H9 (cell line): ENCODE measurements at regions not wholly inside any gene's neighbourhood (a gene's known extent, or its start where the extent isn't known, plus 50 kb on each side); places are given as distances from the start of the nearest gene placed in this dataset.

Source experiments
- DNase-seq: peaks from one replicate; pipeline ENCODE4 v3.0.0-alpha.2; 2017
- H2AFZ ChIP-seq: one replicate; pipeline ENCODE4 v1.6.1; 2013; ENCODE audit warnings: mild to moderate bottlenecking, low read length, control low read depth, moderate library complexity
- H2AK5ac ChIP-seq: 2 replicates; pipeline ENCODE4 v1.6.1; 2013; ENCODE audit warnings: low read length, control low read depth, mixed read lengths; ENCODE audit not compliant: insufficient read length
- H2BK120ac ChIP-seq: one replicate; pipeline ENCODE4 v1.6.1; 2013; ENCODE audit warnings: low read depth, mild to moderate bottlenecking, low read length, control low read depth, inconsistent platforms; ENCODE audit not compliant: poor library complexity, severe bottlenecking
- H2BK12ac ChIP-seq: 2 replicates; pipeline ENCODE4 v1.6.1; 2013; ENCODE audit warnings: low read length, control low read depth, mixed read lengths, low read depth; ENCODE audit not compliant: insufficient read length
- H2BK15ac ChIP-seq: 2 replicates; pipeline ENCODE4 v1.6.1; 2013; ENCODE audit warnings: low read depth, low read length, control low read depth
- H2BK20ac ChIP-seq: one replicate; pipeline ENCODE4 v1.6.1; 2013; ENCODE audit warnings: low read depth, mild to moderate bottlenecking, low read length, control low read depth, inconsistent platforms; ENCODE audit not compliant: poor library complexity, severe bottlenecking
- H2BK5ac ChIP-seq: 2 replicates; pipeline ENCODE4 v1.6.1; 2013; ENCODE audit warnings: low read length, control low read depth, mixed read lengths; ENCODE audit not compliant: insufficient read length
- H3K14ac ChIP-seq: 2 replicates; pipeline ENCODE4 v1.6.1; 2013; ENCODE audit warnings: low read length, control low read depth; ENCODE audit not compliant: insufficient read depth
- H3K18ac ChIP-seq: 2 replicates; pipeline ENCODE4 v1.6.1; 2013; ENCODE audit warnings: low read depth, mild to moderate bottlenecking, mixed read lengths, low read length, control low read depth; ENCODE audit not compliant: insufficient read length
- H3K23ac ChIP-seq: 2 replicates; pipeline ENCODE4 v1.6.1; 2013; ENCODE audit warnings: low read length, control low read depth, mixed read lengths, low read depth; ENCODE audit not compliant: insufficient read length
- H3K23me2 ChIP-seq: 2 replicates; pipeline ENCODE4 v1.6.1; 2013; ENCODE audit warnings: low read depth, mild to moderate bottlenecking, mixed read lengths, low read length, control low read depth; ENCODE audit not compliant: insufficient read length, poor library complexity, severe bottlenecking
- H3K27ac ChIP-seq: 2 replicates; pipeline ENCODE4 v1.5.1; 2013; ENCODE audit warnings: low read length, control low read depth, mixed read lengths, low read depth; ENCODE audit not compliant: insufficient read length
- H3K27me3 ChIP-seq: 2 replicates; pipeline ENCODE4 v1.6.1; 2013; ENCODE audit warnings: low read length, control low read depth, inconsistent platforms; ENCODE audit not compliant: insufficient read depth
- H3K4ac ChIP-seq: 2 replicates; pipeline ENCODE4 v1.6.1; 2013; ENCODE audit warnings: low read depth, mild to moderate bottlenecking, control low read depth, inconsistent platforms, low read length, moderate library complexity
- H3K4me1 ChIP-seq: 2 replicates; pipeline ENCODE4 v1.6.1; 2013; ENCODE audit warnings: low read length, control low read depth, inconsistent platforms; ENCODE audit not compliant: insufficient read depth
- H3K4me2 ChIP-seq: 2 replicates; pipeline ENCODE4 v1.6.1; 2013; ENCODE audit warnings: low read length, control low read depth, mixed read lengths; ENCODE audit not compliant: insufficient read length, insufficient read depth
- H3K56ac ChIP-seq: 2 replicates; pipeline ENCODE4 v1.6.1; 2013; ENCODE audit warnings: low read depth, mild to moderate bottlenecking, mixed read lengths, low read length, control low read depth; ENCODE audit not compliant: insufficient read length
- H3K79me1 ChIP-seq: 2 replicates; pipeline ENCODE4 v1.6.1; 2013; ENCODE audit warnings: low read depth, mild to moderate bottlenecking, moderate library complexity, low read length, control low read depth, inconsistent platforms; ENCODE audit not compliant: insufficient read depth, poor library complexity, severe bottlenecking
- H3K79me2 ChIP-seq: 2 replicates; pipeline ENCODE4 v1.6.1; 2013; ENCODE audit warnings: low read length, control low read depth, inconsistent platforms; ENCODE audit not compliant: insufficient read depth
- H3K9ac ChIP-seq: 2 replicates; pipeline ENCODE4 v1.6.1; 2013; ENCODE audit warnings: low read length, control low read depth, mixed read lengths; ENCODE audit not compliant: insufficient read length; ENCODE audit errors: extremely low read depth
- H3K9me3 ChIP-seq: one replicate; pipeline ENCODE4 v1.6.1; 2013; ENCODE audit warnings: low read depth, low read length, inconsistent platforms; ENCODE audit not compliant: control insufficient read depth
- H3T11ph ChIP-seq: one replicate; pipeline ENCODE4 v1.6.1; 2013; ENCODE audit warnings: mild to moderate bottlenecking, low read length, control low read depth, inconsistent platforms
- H4K20me1 ChIP-seq: one replicate; pipeline ENCODE4 v1.6.1; 2013; ENCODE audit not compliant: control insufficient read depth, insufficient read length, insufficient read depth
- H4K5ac ChIP-seq: 2 replicates; pipeline ENCODE4 v1.6.1; 2013; ENCODE audit warnings: low read depth, mild to moderate bottlenecking, mixed read lengths, low read length, control low read depth; ENCODE audit not compliant: insufficient read length
- H4K8ac ChIP-seq: replicated peaks from 2 replicates; pipeline ENCODE4 v1.6.1; 2013; ENCODE audit warnings: low read length, control low read depth, mixed read lengths, low read depth; ENCODE audit not compliant: insufficient read length
- H4K91ac ChIP-seq: 2 replicates; pipeline ENCODE4 v1.6.1; 2013; ENCODE audit warnings: low read depth, mild to moderate bottlenecking, moderate library complexity, mixed read lengths, low read length, control low read depth; ENCODE audit not compliant: insufficient read length
- H3K27ac Mint-ChIP-seq, 3 experiments: 2 replicates in 2 of 3; 3 replicates in 1 of 3; pipeline ENCODE4 v1.8.0; 2020 to 2021; ENCODE audit warnings: mixed read lengths in 3 of 3, mild to moderate bottlenecking in 1 of 3, moderate library complexity in 1 of 3
- H3K27me3 Mint-ChIP-seq: 2 replicates; pipeline ENCODE4 v1.8.0; 2021; ENCODE audit warnings: low read depth, mild to moderate bottlenecking, moderate library complexity, mixed read lengths
- H3K36me3 Mint-ChIP-seq, 3 experiments: 2 replicates in 2 of 3; 3 replicates in 1 of 3; pipeline ENCODE4 v1.8.0; 2020 to 2021; ENCODE audit warnings: low read depth in 3 of 3, mixed read lengths in 3 of 3; ENCODE audit not compliant: insufficient read depth in 1 of 3
- H3K4me1 Mint-ChIP-seq, 2 experiments: 2 replicates each; pipeline ENCODE4 v1.8.0; 2020; ENCODE audit warnings: mixed read lengths in 2 of 2
- H3K4me3 Mint-ChIP-seq, 2 experiments: 2 replicates in 1 of 2; 3 replicates in 1 of 2; pipeline ENCODE4 v1.8.0; 2020 to 2021; ENCODE audit warnings: mild to moderate bottlenecking in 2 of 2, mixed read lengths in 2 of 2, moderate library complexity in 1 of 2
- H3K9me3 Mint-ChIP-seq, 2 experiments: 2 replicates in 1 of 2; 3 replicates in 1 of 2; pipeline ENCODE4 v1.8.0; 2020; ENCODE audit warnings: mild to moderate bottlenecking in 2 of 2, mixed read lengths in 2 of 2, moderate library complexity in 1 of 2
- WGBS: extraction: QIAGEN DNeasy Blood & Tissue Kit; methylation state at CpG from one replicate; pipeline ENCODE4 v1.1.7; 2013; ENCODE audit warnings: missing lambda C conversion rate, low lambda C conversion rate, mixed read lengths; ENCODE audit not compliant: insufficient read length; ENCODE audit errors: extremely low coverage; 5-methylcytosine and 5-hydroxymethylcytosine counted together
- TF ChIP-seq, protein P1 (sequence below): fragments of 200-600 bp; sonication (generic); conservative IDR thresholded peaks from 3 replicates; pipeline ENCODE4 v1.8.0; 2021; ENCODE audit warnings: antibody characterized with exemption, mild to moderate bottlenecking

DNA sequence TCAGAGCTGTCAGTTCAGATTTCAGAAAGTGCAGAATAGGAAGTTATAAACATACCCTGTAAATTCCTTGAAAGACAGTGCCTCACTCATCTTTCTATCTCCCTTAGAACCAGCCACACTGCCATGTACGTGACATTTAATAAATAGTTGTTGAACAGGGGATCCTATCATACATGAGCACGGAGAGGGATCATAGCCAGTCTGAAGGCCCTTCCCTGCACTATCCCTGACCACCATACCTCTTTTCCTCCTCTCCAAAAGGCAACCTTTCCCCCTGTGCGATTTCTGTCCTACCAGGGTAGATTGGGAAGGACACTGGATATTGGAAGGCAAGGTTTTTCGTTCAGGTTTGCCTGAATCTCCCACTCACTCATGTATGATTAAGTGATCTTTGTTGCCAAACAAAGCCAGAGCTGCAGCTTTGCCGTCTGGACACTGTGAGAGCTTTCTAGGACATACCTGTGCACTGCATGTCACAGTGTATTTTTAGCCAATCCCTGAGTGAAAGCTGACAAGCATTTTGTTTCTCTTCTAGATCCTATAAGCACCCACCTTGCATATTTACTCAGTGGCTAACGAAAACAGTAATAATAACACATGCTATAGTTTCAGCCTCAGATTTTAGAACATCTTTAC, 986.5 kb upstream of the WWC1 start:
- no peak overlapping the region for H2AFZ ChIP-seq

More for the DNA sequence above, 986.5 kb upstream of the WWC1 start:
- Histone ChIP-seq H4K91ac (no peak overlapping the region), H3K23me2 (peaks cover 3% of the 10 kb centered on the region), H3K14ac (no peak overlapping the region), H4K20me1 (no peaks in the 10 kb centered on the region), H2BK120ac (no peak overlapping the region), H3K18ac (no peak overlapping the region), H2AK5ac (no peak overlapping the region), H2BK20ac (no peak overlapping the region), H3K27ac (no peak overlapping the region), H2BK5ac (no peak overlapping the region), H3K4me2 (no peak overlapping the region), H3K4me1 (peaks cover 24% of the 10 kb centered on the region), H4K5ac (no peak overlapping the region), H3K4ac (no peak overlapping the region), H3K9me3 (no peaks in the 10 kb centered on the region), H3K56ac (no peak overlapping the region), H3K9ac (no peak overlapping the region), H2BK15ac (no peak overlapping the region), H3K27me3 (no peaks in the 10 kb centered on the region), H2BK12ac (no peak overlapping the region), H3K79me1 (no peaks in the 10 kb centered on the region), H4K8ac (no peak overlapping the region), H3T11ph (no peak overlapping the region), H3K23ac (no peak overlapping the region), H3K79me2 (no peaks in the 10 kb centered on the region; the same call in 1 of the 2 replicates)
- H3K36me3 Mint-ChIP-seq, result no peaks in the 10 kb centered on the region; a peak in 2 of 7 replicates
- peak overlapping the region in 2 of 3 experiments; percentile 53 to 97; a peak in 5 of 7 replicates for H3K27ac Mint-ChIP-seq
- no CpG with 5 or more reads among the region's 6 CpGs for WGBS
- H3K27me3 Mint-ChIP-seq, result peaks cover 6% of the 10 kb centered on the region
- no peak for DNase-seq
- peaks cover 71 to 73% of the 10 kb centered on the region in 2 experiments for H3K4me1 Mint-ChIP-seq
- H3K4me3 Mint-ChIP-seq, result no peak overlapping the region; a peak in 1 of 5 replicates
- H3K9me3 Mint-ChIP-seq, result no peaks in the 10 kb centered on the region
- TF ChIP-seq, protein P1, sequence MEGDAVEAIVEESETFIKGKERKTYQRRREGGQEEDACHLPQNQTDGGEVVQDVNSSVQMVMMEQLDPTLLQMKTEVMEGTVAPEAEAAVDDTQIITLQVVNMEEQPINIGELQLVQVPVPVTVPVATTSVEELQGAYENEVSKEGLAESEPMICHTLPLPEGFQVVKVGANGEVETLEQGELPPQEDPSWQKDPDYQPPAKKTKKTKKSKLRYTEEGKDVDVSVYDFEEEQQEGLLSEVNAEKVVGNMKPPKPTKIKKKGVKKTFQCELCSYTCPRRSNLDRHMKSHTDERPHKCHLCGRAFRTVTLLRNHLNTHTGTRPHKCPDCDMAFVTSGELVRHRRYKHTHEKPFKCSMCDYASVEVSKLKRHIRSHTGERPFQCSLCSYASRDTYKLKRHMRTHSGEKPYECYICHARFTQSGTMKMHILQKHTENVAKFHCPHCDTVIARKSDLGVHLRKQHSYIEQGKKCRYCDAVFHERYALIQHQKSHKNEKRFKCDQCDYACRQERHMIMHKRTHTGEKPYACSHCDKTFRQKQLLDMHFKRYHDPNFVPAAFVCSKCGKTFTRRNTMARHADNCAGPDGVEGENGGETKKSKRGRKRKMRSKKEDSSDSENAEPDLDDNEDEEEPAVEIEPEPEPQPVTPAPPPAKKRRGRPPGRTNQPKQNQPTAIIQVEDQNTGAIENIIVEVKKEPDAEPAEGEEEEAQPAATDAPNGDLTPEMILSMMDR, result no peak
